CD4-positive, alpha-beta T cell treated with Interleukin-2 at 100 ng/mL for 4 hours (primary cell): ENCODE measurements at regions not wholly inside any gene's neighbourhood (a gene's known extent, or its start where the extent isn't known, plus 50 kb on each side); places are given as distances from the start of the nearest gene placed in this dataset.

Source experiments
- DNase-seq: peaks from one replicate; pipeline ENCODE4 v3.0.0-alpha.2; 2020; ENCODE audit warnings: low spot score

- no peak for DNase-seq
Measured at GRCh38 chr1:98480271-98480670, 181.2 kb upstream of the SNX7 start.

GRCh38 chr1:98478121-98478520 is 183.4 kb upstream of the SNX7 start:
- DNase-seq = no peak

GRCh38 chr1:98472878-98473277 is 188.6 kb upstream of the SNX7 start:
- DNase-seq = no peak

- no peak for DNase-seq
Measured at GRCh38 chr1:98471633-98472032, 189.9 kb upstream of the SNX7 start.

GRCh38 chr1:98468111-98468717 is 193.3 kb upstream of the SNX7 start:
- DNase-seq = peak; percentile 38

- no peak for DNase-seq
Measured at GRCh38 chr1:98467586-98467985, 193.9 kb upstream of the SNX7 start.

- no peak for DNase-seq
Measured at GRCh38 chr1:98467122-98467521, 194.4 kb upstream of the SNX7 start.

GRCh38 chr1:98461873-98462385 is 199.6 kb upstream of the SNX7 start:
- no peak for DNase-seq

GRCh38 chr1:98460136-98460535 is 201.4 kb upstream of the SNX7 start:
- DNase-seq = no peak

GRCh38 chr1:98459486-98459870 is 202.0 kb upstream of the SNX7 start:
- no peak for DNase-seq

GRCh38 chr1:98458511-98459485 is 202.7 kb upstream of the SNX7 start:
- DNase-seq = no peak

GRCh38 chr1:98457248-98457647 is 204.3 kb upstream of the SNX7 start:
- DNase-seq = no peak

GRCh38 chr1:98454666-98455065 is 206.9 kb upstream of the SNX7 start:
- DNase-seq = no peak

- no peak for DNase-seq
Measured at GRCh38 chr1:98453066-98453465, 208.5 kb upstream of the SNX7 start.

- no peak for DNase-seq
Measured at GRCh38 chr1:98452162-98452561, 209.4 kb upstream of the SNX7 start.

- DNase-seq = no peak
Measured at GRCh38 chr1:98441281-98441680, 220.2 kb upstream of the SNX7 start.

GRCh38 chr1:98439471-98439870 is 222.1 kb upstream of the SNX7 start:
- no peak for DNase-seq

GRCh38 chr1:98437540-98437939 is 224.0 kb upstream of the SNX7 start:
- no peak for DNase-seq

GRCh38 chr1:98437011-98437410 is 224.5 kb upstream of the SNX7 start:
- no peak for DNase-seq

- DNase-seq = no peak
Measured at GRCh38 chr1:98429965-98430443, 231.5 kb upstream of the SNX7 start.

- no peak for DNase-seq
Measured at GRCh38 chr1:98428864-98429263, 232.7 kb upstream of the SNX7 start.

GRCh38 chr1:98427664-98428063 is 233.9 kb upstream of the SNX7 start:
- no peak for DNase-seq

- DNase-seq = no peak
Measured at GRCh38 chr1:98426092-98426491, 235.4 kb upstream of the SNX7 start.
